Liver (tissue), 3 donors: ENCODE measurements at regions not wholly inside any gene's neighbourhood (a gene's known extent, or its start where the extent isn't known, plus 50 kb on each side); places are given as distances from the start of the nearest gene placed in this dataset.

ENCODE experiments used
- ATF3 ChIP-seq: IDR thresholded peaks from 2 replicates; pipeline ENCODE4 v1.6.1; 2016; ENCODE audit warnings: antibody characterized with exemption
- CTCF ChIP-seq: fragments of 150-350 bp; IDR thresholded peaks from 2 replicates; pipeline ENCODE4 v1.5.1; 2017; ENCODE audit warnings: improper control_type of control experiment, low read depth, low read length; ENCODE audit not compliant: missing input control
- RAD21 ChIP-seq, 2 donors: IDR thresholded peaks; 2 replicates each; pipeline ENCODE4 v1.6.1; 2016; ENCODE audit warnings: antibody characterized with exemption in 2 of 2, mild to moderate bottlenecking in 2 of 2
- donor health status: healthy.
- donor health status: healthy.

GRCh38 chr2:14336759-14337382 lies 295.6 kb upstream of the LRATD1 start:
- no peak for TF ChIP-seq CTCF
- no peak for TF ChIP-seq RAD21 (IDR thresholded peaks at IDR 0.05)
- TF ChIP-seq ATF3, result no peak
